ENCODE measurements at regions not wholly inside any gene's neighbourhood (a gene's known extent, or its start where the extent isn't known, plus 50 kb on each side); places are given as distances from the start of the nearest gene placed in this dataset.
"Not testable (repeated sequence)": the region's sequence is repeated elsewhere in the genome, so short reads cannot be mapped to it uniquely, and the experiment has no call there.

GRCh38 chr20:11145616-11146015 is 471.8 kb upstream of the JAG1 start:
- no peak for DNase-seq

- no peak for DNase-seq
Observed at GRCh38 chr20:11153819-11154218, 480.0 kb upstream of the JAG1 start.

DNA sequence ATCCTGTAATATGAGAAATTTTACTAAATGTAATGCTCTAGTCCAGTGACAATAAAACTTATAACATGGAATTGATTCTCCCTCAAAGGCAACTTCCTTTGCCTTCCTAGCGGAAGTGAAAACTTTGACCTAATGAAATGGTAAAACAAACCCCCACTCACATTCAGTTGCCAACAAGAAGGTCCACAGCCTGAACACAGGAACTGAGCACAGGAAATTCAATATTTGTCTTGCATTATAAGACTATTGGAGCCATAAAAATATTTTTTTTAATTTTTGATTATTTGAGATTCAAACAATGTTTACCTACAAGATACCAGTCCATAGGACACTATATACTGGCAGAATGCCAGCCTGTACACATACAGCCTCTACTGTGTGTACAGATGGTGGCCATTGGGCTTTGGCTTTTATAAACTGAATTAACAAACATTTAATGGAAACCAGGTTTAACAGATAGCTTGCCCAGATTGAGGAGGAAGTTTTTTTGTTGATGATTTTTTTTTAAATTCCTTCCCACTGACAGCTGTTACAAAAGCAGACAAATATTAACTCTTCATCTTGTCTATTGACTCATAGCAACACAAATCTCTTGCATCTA is 481.5 kb upstream of the JAG1 start:
- no peak for DNase-seq

GRCh38 chr20:11156922-11157321 is 483.1 kb upstream of the JAG1 start:
- DNase-seq, result no peak

GRCh38 chr20:11158146-11158545 is 484.3 kb upstream of the JAG1 start:
- DNase-seq, result no peak

- DNase-seq, result no peak
Observed at GRCh38 chr20:11158589-11158988, 484.8 kb upstream of the JAG1 start.

GRCh38 chr20:11159728-11160127 is 485.9 kb upstream of the JAG1 start:
- peak; percentile 6 to 38 for DNase-seq

- no peak for DNase-seq
Observed at GRCh38 chr20:11162026-11162775, 488.4 kb upstream of the JAG1 start.

DNA sequence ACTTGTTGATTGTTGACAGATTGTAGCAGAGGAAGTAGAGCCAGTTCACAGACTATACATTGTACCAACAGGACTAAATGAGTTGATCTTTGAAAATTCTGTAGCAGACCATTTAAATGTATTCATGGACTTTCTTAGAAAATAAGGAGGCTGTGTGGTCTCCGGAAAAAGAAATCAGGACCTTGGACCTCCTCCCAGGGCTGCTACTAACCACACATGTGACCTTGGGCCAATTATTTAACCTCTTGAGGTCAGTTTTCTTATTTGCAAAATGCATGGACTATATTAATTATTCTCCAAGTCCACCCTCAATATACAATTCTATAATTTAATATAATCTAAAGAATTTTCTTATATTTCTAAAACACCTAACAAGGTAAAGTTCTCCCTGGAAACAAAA is 492.0 kb upstream of the JAG1 start:
- DNase-seq, result no peak

DNA sequence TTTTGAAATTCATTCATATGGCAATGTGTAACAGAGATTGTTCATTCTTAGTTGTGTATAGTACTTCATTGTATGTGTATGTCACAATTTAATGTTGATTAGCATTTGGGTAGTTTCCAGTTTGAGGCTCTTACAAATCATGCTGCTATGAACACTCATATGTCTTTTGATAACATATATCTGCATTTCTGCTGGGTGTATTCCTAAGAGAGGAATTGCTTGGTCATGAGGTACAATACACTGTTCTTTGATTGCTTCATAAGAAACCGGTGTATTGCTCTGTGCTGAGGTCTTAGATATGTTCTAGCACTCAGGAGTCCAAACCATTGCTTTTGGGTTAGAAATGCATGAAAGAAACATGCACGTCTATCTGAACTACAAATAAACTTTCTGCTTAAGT is 492.9 kb upstream of the JAG1 start:
- DNase-seq, result no peak

- peak in 1 of 2 donors; percentile 10 for DNase-seq
Observed at GRCh38 chr20:11168026-11168425, 494.2 kb upstream of the JAG1 start.

- no peak for DNase-seq
Observed at GRCh38 chr20:11170025-11170424, 496.2 kb upstream of the JAG1 start.

- no peak for DNase-seq
Observed at GRCh38 chr20:11170565-11170964, 496.8 kb upstream of the JAG1 start.

GRCh38 chr20:11172881-11173280 is 499.1 kb upstream of the JAG1 start:
- no peak for DNase-seq

GRCh38 chr20:11173916-11174315 is 500.1 kb upstream of the JAG1 start:
- no peak for DNase-seq

DNA sequence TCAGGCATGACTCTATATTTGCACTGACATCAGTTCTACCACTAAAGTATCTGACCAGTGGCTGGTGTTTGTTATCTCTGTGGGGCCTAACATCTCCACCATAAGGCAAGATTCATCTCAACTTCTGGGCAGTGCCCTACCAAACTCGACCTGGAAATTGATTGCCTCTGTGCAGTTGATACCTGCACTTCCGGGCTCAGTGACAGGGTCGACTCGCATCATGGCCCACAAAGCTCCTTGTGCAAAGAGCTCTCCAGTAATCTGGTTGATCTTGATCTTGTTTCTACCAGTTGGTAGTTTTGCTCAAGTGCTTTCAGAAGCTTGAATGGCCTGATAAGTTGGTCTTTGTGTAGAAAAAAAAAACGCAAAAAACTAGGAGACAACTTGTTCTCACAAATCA is 501.1 kb upstream of the JAG1 start:
- DNase-seq, result no peak

DNA sequence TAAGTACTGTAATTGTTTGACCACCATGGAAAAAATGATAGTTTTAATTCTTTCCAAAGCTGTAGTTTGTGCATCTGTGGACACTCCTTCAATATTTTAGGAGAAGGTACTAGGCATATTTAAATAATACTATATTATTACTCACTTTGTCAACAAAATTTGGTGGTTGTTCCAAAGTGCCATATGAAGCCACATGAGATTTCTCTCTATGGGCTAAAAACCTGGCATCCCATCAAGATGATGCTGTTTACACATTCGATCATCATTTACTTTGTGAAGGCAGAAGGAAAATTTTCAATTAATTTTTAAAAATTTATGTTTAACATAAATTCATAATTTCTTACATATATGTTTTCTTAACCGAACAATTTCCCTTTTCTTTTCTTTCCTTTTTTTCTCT is 502.6 kb upstream of the JAG1 start:
- DNase-seq, result no peak

- no peak for DNase-seq
Observed at GRCh38 chr20:11178946-11179654, 505.3 kb upstream of the JAG1 start.

GRCh38 chr20:11180186-11180585 is 506.4 kb upstream of the JAG1 start:
- no peak for DNase-seq

DNA sequence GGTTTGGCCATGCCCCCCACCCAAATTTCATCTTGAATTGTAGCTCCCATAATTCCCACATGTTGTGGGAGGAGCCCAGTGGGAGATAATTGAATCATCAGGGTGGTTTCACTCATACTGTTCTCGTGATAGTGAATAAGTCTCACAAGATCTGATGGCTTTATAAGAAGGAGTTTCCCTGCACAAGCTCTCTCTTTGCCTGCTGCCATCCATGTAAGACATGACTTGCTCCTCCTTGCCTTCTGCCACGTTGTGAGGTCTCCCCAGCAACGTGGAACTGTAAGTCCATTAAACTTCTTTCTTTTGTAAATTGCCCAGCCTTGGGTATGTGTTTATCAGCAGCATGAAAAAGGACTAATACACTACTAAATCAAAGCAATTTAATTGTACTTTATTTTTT is 507.3 kb upstream of the JAG1 start:
- DNase-seq, result not testable (repeated sequence)

- no peak for DNase-seq
Observed at GRCh38 chr20:11181966-11182365, 508.2 kb upstream of the JAG1 start.

GRCh38 chr20:11182720-11183119 is 508.9 kb upstream of the JAG1 start:
- peak; percentile 82 to 90 for DNase-seq

DNA sequence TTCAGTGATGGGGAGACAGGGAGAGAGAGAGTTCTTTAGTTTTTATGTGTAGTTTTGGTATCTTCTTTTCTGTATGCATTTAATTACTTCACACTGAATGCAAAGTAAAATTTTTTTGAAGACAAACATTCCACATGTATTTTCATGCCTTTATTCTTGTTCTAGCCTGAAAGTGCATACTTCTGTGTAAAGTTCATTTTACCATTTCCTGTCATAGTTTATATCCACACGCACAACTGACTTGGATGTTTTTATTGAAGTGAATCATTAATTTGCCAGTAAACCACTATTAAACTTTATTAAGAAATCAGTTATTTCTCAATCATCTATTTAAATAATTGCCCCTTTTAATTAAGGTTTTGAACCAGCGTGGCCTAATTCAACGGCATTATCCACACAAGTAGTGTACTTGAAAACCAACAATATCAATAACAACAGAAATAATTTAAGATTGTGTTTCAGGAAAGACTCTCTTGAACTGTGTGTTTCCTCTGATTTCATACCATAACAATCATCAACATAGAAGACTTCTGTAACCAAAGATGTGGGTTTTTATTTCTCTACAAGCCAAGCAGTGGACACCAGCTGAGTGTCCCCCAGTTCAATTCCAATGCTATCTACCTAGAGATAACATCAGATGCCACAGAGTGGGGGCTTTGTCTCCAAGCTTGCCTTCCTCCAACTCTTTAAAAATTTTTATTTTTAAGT is 512.7 kb upstream of the JAG1 start:
- no peak for DNase-seq

All from inflammatory macrophage treated with lipopolysaccharide for 1 hour (primary cell).